B cell (primary cell): ENCODE measurements at regions not wholly inside any gene's neighbourhood (a gene's known extent, or its start where the extent isn't known, plus 50 kb on each side); places are given as distances from the start of the nearest gene placed in this dataset.

ENCODE experiments used
- ATAC-seq: fragments of 200-7000 bp; cut with Tn5 transposase; one replicate; pipeline ENCODE4 v1.10.0; 2021; ENCODE audit warnings: low read depth, mild to moderate bottlenecking, moderate number of reproducible peaks, moderate library complexity
- CTCF ChIA-PET: fragments of 350-600 bp; sonication (Branson Sonifier 250); formaldehyde crosslinking; loops from one replicate; lab custom pipeline; 2021; ENCODE audit warnings: antibody characterized with exemption, inconsistent platforms; lab: Charles Lee
- POLR2A ChIA-PET: fragments of 350-600 bp; sonication (Branson Sonifier 250); formaldehyde crosslinking; loops from one replicate; lab custom pipeline; 2021; ENCODE audit warnings: antibody characterized with exemption; lab: Charles Lee
- DNase-seq: peaks from one replicate; pipeline ENCODE4 v3.0.0; 2013
- H2AFZ ChIP-seq: 2 replicates; pipeline ENCODE4 v1.6.1; 2012; ENCODE audit warnings: mild to moderate bottlenecking, low read depth, low read length; ENCODE audit not compliant: insufficient read depth, poor library complexity, severe bottlenecking
- H3K27ac ChIP-seq, 2 donors: 1 replicate in 1 of 2; 2 replicates in 1 of 2; pipeline ENCODE4 v1.5.1; 2012 to 2013; ENCODE audit warnings: low read length in 2 of 2, mild to moderate bottlenecking in 2 of 2, moderate library complexity in 1 of 2
- H3K27me3 ChIP-seq, 4 experiments: fragments of 200-600 bp in 1 of 4; sonication (generic) in 1 of 4; replicated peaks in 1 of 4; 1 replicate in 2 of 4; 2 replicates in 2 of 4; pipeline versions ENCODE4 v1.6.1 to v1.7.0; 2013 to 2016; ENCODE audit warnings: low read length in 3 of 4, mild to moderate bottlenecking in 2 of 4, mixed read lengths in 1 of 4, moderate library complexity in 1 of 4; ENCODE audit not compliant: insufficient read depth in 4 of 4, control insufficient read depth in 3 of 4; ENCODE audit errors: control extremely low read depth in 1 of 4
- H3K36me3 ChIP-seq, 2 experiments: replicated peaks in 1 of 2; 1 replicate in 1 of 2; 2 replicates in 1 of 2; pipeline versions ENCODE4 v1.6.1 to v1.7.1; 2013; ENCODE audit warnings: low read length in 1 of 2; ENCODE audit not compliant: insufficient read depth in 2 of 2, control insufficient read depth in 1 of 2; ENCODE audit errors: control extremely low read depth in 1 of 2, extremely low read depth in 1 of 2
- H3K4me1 ChIP-seq, 2 donors: fragments of 200-600 bp in 1 of 2; sonication (generic) in 1 of 2; 1 replicate in 1 of 2; 2 replicates in 1 of 2; pipeline versions ENCODE4 v1.5.1 to v1.6.1; 2013 to 2017; ENCODE audit warnings: low read length in 2 of 2; ENCODE audit not compliant: control insufficient read depth in 2 of 2, insufficient read depth in 2 of 2
- H3K4me2 ChIP-seq: replicated peaks from 2 replicates; pipeline ENCODE3; 2012; ENCODE audit warnings: mild to moderate bottlenecking, low read depth, low read length; ENCODE audit not compliant: poor library complexity, severe bottlenecking
- H3K4me3 ChIP-seq, 5 experiments: fragments of 200-600 bp in 1 of 5; sonication (generic) in 1 of 5; 1 replicate in 3 of 5; 2 replicates in 2 of 5; pipeline versions ENCODE4 v1.5.1 to v1.7.0; 2011 to 2016; ENCODE audit warnings: low read length in 4 of 5, mild to moderate bottlenecking in 4 of 5, low read depth in 2 of 5, control low read depth in 1 of 5, moderate library complexity in 1 of 5; ENCODE audit not compliant: insufficient read depth in 1 of 5; ENCODE audit errors: control extremely low read depth in 1 of 5, extremely low read depth in 1 of 5
- H3K79me2 ChIP-seq: fragments of 200-600 bp; sonication (generic); one replicate; pipeline ENCODE4 v1.6.0; 2016; ENCODE audit warnings: low read length; ENCODE audit not compliant: control insufficient read depth, insufficient read depth
- H3K9ac ChIP-seq: fragments of 200-600 bp; sonication (generic); 2 replicates; pipeline ENCODE4 v1.6.1; 2017; ENCODE audit warnings: mild to moderate bottlenecking, low read length, moderate library complexity
- H3K9me3 ChIP-seq, 3 donors: one replicate each; pipeline versions ENCODE4 v1.6.1 to v1.7.1; 2013; ENCODE audit warnings: low read length in 2 of 3; ENCODE audit not compliant: control insufficient read depth in 2 of 3, insufficient read depth in 1 of 3; ENCODE audit errors: control extremely low read depth in 1 of 3
- H4K20me1 ChIP-seq: 2 replicates; pipeline ENCODE4 v1.6.0; 2012; ENCODE audit warnings: mild to moderate bottlenecking, low read length; ENCODE audit not compliant: insufficient read depth, control insufficient read depth, poor library complexity, severe bottlenecking
- H3K27ac Mint-ChIP-seq: one replicate; pipeline ENCODE4 v1.8.0; 2021; ENCODE audit warnings: mixed read lengths
- H3K27me3 Mint-ChIP-seq: one replicate; pipeline ENCODE4 v1.8.0; 2021; ENCODE audit warnings: mixed read lengths
- H3K4me1 Mint-ChIP-seq: one replicate; pipeline ENCODE4 v1.8.0; 2021; ENCODE audit warnings: mixed read lengths
- H3K4me3 Mint-ChIP-seq: one replicate; pipeline ENCODE4 v1.8.0; 2021; ENCODE audit warnings: mixed read lengths
- H3K9me3 Mint-ChIP-seq: one replicate; pipeline ENCODE4 v1.8.0; 2022; ENCODE audit warnings: mixed read lengths; ENCODE audit not compliant: insufficient read depth
- EZH2 ChIP-seq: IDR thresholded peaks from 2 replicates; pipeline ENCODE4 v1.6.1; 2012; ENCODE audit warnings: borderline replicate concordance, low read depth, mild to moderate bottlenecking, moderate library complexity, low read length; ENCODE audit not compliant: insufficient read depth, poor library complexity, severe bottlenecking
- WGBS: methylation state at CpG from one replicate; pipeline ENCODE4 v1.1.5; 2013; ENCODE audit warnings: missing lambda C conversion rate; ENCODE audit not compliant: insufficient coverage; 5-methylcytosine and 5-hydroxymethylcytosine counted together
- intact Hi-C: fragments of 100-400 bp; cut with micrococcal nuclease; formaldehyde crosslinking; loops from one replicate; pipeline ENCODE4 v1.10.0; 2022
- TF ChIP-seq, protein P1 (sequence below): fragments of 200-600 bp; IDR thresholded peaks from one replicate; pipeline ENCODE4 v1.8.0; 2022; ENCODE audit warnings: antibody characterized with exemption, mild to moderate bottlenecking

DNA sequence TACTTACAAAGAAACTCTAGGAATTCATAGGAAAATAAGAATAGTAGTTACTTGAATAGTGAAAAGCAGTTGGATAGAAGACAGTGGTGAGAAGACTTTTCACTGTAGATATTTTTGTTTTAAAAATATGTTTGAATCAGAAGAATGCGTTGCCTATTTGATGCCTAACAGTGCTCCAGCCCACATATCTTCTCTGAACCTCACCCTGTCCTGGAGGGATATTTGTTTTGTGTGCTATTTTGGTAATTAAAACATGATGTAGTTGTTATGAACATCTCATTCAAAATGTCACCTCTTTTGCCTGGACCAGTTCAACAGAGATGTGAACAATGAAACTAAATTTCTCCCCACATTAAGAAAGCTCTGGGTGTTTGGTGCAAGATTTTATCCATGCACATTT lies 87.6 kb downstream of the CARTPT start:
- ChIA-PET POLR2A (no interaction called here), CTCF (no interaction called here)
- Mint-ChIP-seq H3K4me3 (no peak overlapping the region), H3K27me3 (peaks cover 19% of the 10 kb centered on the region), H3K4me1 (no peaks in the 10 kb centered on the region), H3K27ac (no peak overlapping the region), H3K9me3 (no peaks in the 10 kb centered on the region)
- H3K27ac ChIP-seq: no peak overlapping the region
- H3K27me3 ChIP-seq: peaks cover 0 to 10% (median 0%) of the 10 kb centered on the region in 4 experiments
- no peaks in the 10 kb centered on the region for H3K9me3 ChIP-seq
- intact Hi-C loops: no loop called here
- H2AFZ ChIP-seq: no peak overlapping the region
- H3K4me3 ChIP-seq: no peak overlapping the region
- no peaks in the 10 kb centered on the region for H3K4me1 ChIP-seq
- WGBS: no CpG with 5 or more reads among the region's 1 CpG
- H3K36me3 ChIP-seq: no peaks in the 10 kb centered on the region
- TF ChIP-seq, protein P1, sequence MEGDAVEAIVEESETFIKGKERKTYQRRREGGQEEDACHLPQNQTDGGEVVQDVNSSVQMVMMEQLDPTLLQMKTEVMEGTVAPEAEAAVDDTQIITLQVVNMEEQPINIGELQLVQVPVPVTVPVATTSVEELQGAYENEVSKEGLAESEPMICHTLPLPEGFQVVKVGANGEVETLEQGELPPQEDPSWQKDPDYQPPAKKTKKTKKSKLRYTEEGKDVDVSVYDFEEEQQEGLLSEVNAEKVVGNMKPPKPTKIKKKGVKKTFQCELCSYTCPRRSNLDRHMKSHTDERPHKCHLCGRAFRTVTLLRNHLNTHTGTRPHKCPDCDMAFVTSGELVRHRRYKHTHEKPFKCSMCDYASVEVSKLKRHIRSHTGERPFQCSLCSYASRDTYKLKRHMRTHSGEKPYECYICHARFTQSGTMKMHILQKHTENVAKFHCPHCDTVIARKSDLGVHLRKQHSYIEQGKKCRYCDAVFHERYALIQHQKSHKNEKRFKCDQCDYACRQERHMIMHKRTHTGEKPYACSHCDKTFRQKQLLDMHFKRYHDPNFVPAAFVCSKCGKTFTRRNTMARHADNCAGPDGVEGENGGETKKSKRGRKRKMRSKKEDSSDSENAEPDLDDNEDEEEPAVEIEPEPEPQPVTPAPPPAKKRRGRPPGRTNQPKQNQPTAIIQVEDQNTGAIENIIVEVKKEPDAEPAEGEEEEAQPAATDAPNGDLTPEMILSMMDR: no peak
- TF ChIP-seq EZH2: no peak
- no peak overlapping the region for H3K9ac ChIP-seq
- ATAC-seq (no peak), DNase-seq (no peak)
- H3K4me2 ChIP-seq: no peak overlapping the region
- no peaks in the 10 kb centered on the region for H3K79me2 ChIP-seq
- no peaks in the 10 kb centered on the region for H4K20me1 ChIP-seq

DNA sequence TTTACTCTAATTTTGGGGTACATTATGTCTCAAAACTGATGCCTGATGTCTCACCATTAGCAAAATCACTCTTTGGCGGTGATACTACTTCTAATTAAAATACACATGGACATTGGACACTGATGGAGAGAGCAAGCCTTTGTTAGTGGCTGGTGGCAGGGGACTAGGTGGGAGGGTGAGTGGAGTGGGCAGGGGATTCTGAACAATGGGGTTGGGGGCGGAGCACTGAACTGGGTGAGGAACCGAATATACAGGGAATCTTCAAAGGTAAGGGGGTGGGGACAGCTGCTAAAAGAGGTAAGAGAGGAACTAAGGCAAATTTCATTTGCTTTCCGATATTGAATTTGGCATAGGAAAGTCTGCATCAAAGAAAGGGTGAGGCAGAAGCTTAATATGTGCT lies 88.8 kb downstream of the CARTPT start:
- H3K4me1 ChIP-seq: no peaks in the 10 kb centered on the region
- H2AFZ ChIP-seq: no peak overlapping the region
- Mint-ChIP-seq H3K4me1 (no peaks in the 10 kb centered on the region), H3K27me3 (peaks cover 19% of the 10 kb centered on the region), H3K27ac (no peak overlapping the region), H3K4me3 (no peak overlapping the region), H3K9me3 (no peaks in the 10 kb centered on the region)
- 94% methylated on average over 2 of the region's 4 CpGs for WGBS
- intact Hi-C loops: no loop called here
- no peak for TF ChIP-seq EZH2
- TF ChIP-seq, protein P1: no peak
- H3K27me3 ChIP-seq: peaks cover 0 to 10% (median 0%) of the 10 kb centered on the region in 4 experiments
- no peaks in the 10 kb centered on the region for H3K9me3 ChIP-seq
- ChIA-PET CTCF (no interaction called here), POLR2A (no interaction called here)
- DNase-seq (no peak), ATAC-seq (no peak)
- no peaks in the 10 kb centered on the region for H3K79me2 ChIP-seq
- no peak overlapping the region for H3K9ac ChIP-seq
- H3K4me3 ChIP-seq: no peak overlapping the region
- no peak overlapping the region for H3K4me2 ChIP-seq
- H3K36me3 ChIP-seq: no peaks in the 10 kb centered on the region
- H4K20me1 ChIP-seq: no peaks in the 10 kb centered on the region
- no peak overlapping the region for H3K27ac ChIP-seq
